Right kidney (tissue), 1 donor: ENCODE measurements at regions not wholly inside any gene's neighbourhood (a gene's known extent, or its start where the extent isn't known, plus 50 kb on each side); places are given as distances from the start of the nearest gene placed in this dataset.

Source experiments
- DNase-seq: peaks from one replicate; pipeline ENCODE4 v3.0.0-alpha.2; 2016

DNA sequence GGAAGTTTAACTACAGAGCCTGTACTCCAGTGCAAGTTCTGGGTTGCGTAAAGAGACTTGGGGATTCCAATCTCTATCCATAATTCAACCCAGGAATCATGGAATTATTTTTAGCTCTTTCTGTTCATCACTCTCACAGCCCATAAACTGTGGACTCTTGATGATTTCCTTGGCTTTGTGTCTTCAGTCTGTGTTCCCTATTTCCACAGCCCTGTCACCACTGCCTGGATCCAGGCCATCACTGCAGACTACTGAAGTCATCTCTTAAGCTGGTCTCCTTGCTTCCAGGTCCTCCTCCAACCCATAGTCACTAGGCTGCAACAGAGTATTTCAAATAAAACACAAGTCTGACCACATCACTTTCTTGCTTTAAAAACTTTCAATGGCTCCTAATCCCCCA, 211.7 kb downstream of the PLK2 start:
- DNase-seq = no peak

DNA sequence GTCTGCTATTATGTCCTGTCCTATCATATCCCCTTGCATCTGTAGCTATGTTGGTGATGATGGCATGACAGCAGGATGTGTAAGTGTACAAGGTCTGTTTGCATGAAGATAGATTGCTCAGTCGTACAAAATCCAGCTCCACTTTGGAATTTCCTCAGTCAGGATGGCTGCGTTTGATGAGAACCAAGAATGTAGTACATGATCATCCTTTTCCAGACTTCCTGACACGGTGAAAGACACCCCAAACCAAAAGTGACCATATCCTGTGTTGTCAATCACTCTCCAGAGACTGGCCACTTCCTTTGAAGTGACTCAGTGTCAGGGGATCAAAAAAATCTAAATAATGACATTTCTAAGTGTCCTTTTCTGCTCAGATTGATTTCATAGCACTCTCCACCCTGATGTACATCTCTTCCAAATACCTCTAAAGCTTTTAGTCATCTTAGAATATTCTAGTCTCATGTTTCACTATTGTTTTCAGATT, 213.4 kb downstream of the PLK2 start:
- no peak for DNase-seq

DNA sequence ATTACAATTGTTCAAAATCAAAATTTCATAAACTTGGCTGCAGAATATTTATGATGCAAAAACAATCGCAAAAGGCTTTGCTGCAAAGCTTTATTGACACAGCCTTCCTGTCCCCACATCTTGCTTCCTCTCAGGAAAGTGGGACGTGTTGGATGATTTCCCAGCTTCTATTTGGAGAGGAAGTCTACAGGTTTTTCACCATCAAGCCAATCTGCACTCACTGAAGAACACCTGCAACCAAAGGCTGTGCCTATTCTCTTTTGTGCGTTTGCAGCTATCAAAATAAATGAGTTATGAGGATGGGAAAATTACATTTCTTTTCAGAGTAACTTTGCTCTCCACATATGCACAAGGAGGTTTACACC, 214.4 kb downstream of the PLK2 start:
- DNase-seq = no peak

DNA sequence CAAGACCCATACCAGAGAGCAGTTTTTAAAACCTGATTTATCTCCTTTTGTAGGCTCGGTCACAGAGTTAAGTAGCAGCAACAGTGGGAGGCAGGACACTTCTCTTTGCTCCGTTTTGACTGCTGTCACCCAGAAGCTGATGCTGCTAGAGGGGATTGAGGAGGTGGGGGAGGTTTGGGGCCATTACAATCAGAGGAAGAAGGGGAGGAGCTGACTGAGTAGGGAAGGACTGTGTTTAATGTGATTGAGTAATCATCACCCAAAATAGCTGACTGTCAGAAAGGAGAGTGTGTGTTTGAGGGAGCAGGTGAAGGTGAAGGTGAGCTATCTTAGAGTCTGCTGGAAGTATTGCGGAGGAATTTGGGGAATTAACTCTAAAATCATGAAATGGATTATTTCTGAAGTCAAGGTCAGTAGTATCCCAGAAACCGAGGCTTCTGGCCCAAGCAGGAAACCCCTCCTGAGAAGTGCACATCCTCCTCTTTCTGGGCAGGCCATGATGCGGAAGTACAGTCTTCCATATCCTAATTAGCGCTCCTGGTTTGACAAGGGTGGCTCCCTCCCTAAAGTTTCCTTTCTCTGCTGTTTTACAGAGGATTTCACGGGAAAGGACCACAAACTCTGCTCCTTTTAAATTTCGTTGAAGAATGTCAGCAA, 214.9 kb downstream of the PLK2 start:
- no peak for DNase-seq

DNA sequence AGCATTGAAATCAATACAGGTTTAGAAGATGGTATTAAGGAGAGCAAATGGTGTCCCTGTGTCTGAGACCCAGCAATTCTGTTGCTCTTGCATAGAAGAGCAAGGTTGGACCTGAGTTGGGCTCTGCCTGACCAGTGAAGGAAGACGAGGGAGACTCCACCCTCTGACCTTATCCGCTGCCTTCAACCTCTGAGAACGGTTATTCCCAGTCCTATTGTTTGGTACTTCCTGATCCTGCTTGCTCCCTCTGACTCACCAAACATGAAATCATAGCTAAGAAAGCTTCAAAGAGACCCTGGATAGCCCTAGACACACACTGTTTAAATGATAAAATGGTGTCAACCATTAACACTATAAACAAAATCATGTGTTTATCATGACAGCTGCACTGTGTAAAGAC, 218.5 kb downstream of the PLK2 start:
- no peak for DNase-seq

DNA sequence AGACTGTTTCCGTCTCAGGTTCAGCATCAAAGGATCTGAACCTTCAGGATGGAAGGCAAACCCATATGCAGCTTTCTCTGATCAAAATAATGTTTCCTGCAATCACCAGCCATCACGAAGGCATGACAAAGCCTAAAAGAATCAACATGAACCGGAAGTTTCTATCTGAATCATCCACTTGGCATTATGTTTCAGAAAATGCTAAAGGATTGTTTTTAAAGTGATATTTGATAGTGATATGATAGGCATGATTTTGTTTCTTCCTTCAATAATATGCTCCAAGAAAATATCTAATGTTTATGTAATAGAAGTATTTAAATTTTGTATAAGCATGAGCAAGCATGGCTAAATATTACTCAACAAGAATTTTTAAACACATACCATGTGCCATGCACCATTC, 219.6 kb downstream of the PLK2 start:
- no peak for DNase-seq

DNA sequence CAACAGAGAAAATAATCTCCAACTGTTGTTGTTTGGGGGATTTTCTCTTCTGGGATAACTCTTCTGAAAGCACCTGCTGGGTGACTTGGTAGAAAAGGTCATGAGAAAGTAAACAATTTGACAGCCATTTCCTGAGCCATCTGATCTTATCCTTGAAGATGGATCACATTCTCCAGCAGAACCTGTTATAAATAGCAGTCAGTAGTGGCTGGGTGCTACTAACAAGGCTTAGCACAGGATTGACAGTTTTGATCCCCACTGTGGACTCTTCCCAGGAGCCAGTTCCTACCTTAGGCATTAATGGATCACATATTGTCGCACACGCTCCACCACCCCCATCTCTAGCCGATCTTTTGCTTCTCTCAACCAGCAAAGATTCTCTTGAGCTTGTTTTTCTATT, 220.2 kb downstream of the PLK2 start:
- DNase-seq = no peak

DNA sequence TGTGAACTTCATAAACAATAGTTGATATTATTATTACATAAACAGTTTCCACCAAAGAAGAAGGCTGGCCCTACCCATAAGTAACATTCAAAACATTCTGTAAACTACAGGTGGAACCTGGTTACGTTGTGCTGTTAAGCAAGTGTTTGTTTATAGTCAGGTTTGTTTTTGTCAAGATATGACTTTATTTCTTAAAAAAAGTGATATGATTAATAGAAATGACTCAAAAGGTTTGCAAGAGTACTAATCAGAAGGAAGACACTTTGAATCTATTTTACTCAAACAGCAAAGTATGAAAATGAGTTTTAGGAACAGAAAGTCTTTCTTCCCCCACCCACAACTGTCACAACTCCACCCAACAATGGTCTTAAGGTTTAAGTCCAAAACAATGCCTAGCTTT, 220.8 kb downstream of the PLK2 start:
- no peak for DNase-seq

DNA sequence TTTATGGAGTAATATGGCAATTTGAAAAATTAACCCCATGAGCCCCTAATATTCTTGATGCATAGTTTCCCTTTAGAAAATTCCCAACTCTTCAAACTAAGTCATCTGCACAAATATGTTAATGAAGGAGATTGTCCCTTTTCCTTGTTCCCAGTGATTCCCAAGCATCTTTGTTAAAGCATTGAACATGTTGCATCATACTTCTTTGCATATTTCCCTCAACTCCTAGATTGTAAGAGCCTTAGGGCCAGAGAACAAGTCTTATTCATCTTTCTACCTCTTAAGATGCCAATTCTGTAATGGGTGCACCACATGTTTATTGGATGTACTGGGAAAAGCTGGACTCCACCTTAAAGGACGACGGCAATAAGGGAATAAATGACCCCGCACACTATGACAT, 223.4 kb downstream of the PLK2 start:
- DNase-seq = no peak

DNA sequence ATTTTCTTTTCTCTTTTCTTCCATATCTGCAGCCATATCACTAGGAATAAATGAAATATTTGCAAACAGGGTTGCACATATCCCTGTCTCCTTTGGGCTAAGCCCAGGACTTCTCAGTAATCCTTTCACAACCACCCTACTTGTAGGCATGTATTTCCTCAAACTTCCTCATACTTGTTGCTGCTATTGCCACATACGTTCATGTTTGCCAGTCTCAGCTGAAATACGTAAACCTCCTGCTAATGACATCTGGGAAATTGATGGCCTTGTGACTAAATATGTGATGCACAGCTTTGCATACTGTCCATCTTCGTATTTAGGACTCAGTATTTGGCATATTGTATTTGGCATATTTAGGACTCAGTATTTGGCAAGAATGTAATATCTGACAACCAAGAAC, 224.6 kb downstream of the PLK2 start:
- no peak for DNase-seq

DNA sequence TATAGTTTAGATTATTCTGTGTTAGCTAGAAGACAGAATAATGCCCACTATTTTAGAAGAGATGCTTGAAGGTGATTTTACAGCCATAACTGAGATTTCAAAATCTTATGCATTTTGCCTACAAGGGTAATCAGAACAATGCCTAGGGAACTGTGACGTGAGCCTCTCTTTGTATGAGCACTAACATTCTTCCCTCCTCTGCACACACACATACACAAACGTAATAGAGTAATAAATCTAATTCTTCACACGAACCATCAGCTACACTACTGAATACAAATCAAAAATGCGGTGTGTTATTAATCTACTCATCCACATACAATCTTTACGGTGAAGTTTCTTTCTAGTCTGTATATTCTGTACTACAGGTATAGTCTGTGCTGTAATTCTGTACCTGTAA, 227.8 kb downstream of the PLK2 start:
- DNase-seq = no peak

DNA sequence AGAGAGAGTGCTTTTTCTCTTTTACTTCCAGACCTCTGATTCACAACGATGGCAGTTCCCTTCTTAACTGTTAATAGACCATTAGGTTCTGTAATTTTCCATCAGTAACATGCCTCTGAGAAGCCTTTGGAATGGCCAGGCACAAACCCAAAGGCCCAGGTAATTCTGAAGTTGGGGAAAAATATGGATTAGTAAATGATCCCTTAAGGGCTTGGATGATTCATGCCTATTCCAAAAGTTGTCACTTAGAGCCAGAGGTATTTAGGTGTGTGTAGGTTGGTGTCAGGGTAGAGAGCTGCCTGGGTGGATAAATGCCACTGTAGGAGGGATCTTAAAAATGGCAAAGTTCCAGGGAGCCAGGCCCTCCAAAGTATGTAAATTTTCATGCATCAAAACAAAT, 228.8 kb downstream of the PLK2 start:
- no peak for DNase-seq

DNA sequence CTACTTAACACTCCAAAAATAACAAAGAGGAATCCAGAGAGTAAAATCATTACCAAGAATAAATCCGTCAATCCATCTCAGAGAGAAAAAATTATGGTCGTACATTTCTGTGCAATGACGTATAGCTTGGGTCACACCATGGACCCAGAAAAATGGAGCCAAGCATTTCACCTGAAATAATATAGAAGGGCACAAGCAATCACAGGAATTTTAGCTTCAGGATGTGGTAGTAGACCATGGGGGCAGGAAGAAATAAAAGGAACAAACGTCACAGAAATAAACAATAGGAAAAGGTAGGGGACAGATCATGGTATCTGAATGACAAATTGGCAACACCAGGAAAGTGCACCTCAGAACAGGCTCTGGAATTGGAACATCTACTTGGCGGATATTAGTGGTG, 231.0 kb downstream of the PLK2 start:
- no peak for DNase-seq

DNA sequence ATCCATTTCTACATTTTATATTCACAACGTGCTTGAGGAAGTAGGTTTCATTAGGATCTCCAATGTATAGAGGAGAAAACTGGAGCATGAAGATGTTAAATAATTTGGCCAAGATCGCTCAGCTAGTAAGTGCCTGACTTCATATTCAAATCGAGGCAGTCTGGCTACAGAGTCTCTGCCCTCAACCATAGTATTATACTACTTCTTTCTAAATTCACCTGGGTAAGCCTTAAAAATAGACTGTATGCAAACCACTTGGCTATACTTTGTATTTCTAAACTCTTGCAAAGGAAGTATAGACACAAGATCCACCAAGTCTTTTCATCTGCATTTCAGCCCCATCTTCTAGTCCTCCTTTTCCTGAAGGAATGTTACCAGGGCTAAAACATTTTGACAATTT, 232.0 kb downstream of the PLK2 start:
- no peak for DNase-seq

DNA sequence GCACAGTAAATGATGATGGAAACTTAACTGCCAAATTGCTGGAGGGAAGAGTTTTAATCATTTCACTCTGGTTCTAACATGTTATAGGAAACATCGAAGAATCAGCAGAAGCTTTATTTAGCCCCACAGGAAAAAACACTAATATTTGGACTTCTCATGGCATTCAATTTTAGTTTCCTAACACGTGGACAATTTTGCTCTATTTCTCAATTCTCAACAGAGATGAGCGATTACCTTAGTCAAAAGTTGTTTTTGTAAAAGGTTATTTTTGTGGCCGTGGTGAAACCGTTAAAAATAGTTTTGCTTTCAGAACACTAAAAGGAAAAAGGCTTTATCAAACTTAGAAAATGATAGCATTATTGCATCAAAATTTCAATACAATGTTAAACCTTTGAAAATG, 235.2 kb downstream of the PLK2 start:
- DNase-seq = no peak

DNA sequence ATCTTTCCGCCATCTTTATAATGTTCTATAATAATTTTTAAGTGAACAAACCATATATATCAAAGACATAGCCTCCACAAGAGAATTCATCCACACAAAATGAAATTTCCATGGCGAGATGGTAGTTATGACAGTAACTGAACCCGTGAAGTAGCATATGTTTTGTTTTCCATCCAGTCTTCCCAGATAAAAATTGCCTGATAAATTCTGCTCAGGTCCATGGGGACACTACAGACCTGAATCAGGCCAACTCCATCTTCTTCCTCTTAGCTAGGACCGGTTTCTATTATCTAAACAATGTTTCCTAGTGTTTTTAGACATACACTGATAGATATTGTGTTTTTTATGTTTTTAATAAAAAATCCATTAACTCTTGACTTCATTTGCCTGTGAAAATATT, 235.7 kb downstream of the PLK2 start:
- DNase-seq = no peak

DNA sequence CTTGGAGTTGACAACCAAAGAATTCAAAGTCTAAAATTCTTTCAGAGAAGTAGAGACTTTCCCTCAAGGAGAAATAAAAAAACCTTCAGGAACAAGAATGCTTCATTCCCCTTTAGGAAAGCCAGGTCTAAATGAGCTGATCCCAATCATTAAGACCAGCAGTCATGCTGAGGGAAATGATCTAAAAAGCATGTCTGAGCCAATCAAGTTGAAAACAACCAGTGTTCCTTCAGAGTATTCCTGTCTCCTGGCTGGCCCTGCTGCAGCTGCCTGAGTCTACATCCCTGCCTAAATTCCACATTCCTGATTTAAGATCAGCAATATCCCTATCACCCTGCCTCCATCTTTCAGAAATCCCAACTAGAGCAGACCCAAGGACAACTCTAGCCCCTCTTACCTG, 244.5 kb downstream of the PLK2 start:
- DNase-seq = no peak

DNA sequence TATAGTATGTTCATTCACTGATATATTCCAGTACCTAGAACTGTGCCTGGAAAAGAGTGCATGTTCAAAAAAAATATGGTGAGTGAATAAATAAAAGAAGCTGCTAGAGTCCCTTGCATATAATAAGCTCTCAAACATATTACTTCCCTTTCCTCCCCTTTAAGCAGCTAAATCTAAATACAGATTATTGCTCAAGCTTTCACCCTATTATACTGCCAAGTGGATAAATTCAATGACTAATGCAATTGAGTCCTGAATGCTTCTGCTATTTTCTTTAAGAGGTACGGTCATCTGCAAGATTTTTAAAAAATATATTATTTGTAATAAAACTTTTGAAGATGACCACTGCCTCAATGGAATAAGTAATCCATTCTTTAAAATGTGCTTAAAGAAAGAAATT, 248.4 kb downstream of the PLK2 start:
- no peak for DNase-seq

DNA sequence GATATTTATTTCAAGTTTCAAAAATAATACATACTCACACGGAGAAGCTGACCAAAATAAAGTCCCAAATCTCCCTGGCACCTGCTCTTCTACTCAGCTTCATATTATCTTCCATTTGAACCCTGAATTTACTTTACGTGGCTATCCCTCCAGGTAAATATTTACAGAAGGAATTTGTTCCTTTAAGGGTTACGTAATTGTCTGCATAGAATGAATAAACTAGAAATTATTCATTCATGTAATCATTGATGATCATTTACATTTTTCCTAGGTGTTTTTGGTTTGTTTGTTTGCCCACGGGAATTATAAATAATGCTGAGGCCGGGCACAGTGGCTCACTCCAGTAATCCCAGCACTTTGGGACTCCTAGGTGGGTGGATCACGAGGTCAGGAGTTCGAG, 251.2 kb downstream of the PLK2 start:
- DNase-seq = no peak

DNA sequence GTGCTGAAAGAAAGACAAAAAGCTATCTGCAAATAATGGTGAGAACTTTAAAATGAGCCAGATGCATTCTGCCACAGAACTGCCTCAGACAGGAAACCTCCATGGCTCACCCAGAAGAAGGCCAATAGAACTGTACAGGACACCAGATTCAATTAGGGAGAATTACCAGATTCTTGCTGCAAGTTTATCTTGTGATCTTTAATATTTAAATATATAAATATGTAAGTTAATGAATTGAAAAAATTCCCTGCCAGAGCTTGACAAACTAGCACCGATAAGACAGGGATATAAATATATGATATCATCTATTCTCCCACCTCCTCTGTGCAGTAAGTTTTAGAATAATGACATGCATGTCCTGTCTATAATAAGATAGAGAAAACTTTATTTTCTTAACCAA, 252.8 kb downstream of the PLK2 start:
- no peak for DNase-seq

DNA sequence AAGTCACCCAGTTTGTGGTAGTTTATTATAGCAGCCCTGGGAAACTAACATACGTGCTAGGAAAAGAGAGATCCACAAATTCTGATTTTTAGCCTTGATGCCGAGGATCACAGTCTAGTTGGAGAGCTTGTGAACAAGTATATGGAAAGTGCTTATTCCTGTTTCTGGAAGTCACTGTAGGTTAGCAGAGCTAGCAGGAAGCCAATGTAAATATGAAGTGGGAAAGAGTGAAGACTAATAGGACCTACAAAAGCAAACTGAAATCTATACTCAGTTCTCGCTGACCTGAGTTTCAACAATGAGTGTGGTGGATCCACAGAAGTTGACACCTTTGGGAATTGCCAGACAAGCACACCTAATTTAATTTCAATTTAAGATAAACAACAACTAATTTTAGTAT, 254.9 kb downstream of the PLK2 start:
- no peak for DNase-seq

DNA sequence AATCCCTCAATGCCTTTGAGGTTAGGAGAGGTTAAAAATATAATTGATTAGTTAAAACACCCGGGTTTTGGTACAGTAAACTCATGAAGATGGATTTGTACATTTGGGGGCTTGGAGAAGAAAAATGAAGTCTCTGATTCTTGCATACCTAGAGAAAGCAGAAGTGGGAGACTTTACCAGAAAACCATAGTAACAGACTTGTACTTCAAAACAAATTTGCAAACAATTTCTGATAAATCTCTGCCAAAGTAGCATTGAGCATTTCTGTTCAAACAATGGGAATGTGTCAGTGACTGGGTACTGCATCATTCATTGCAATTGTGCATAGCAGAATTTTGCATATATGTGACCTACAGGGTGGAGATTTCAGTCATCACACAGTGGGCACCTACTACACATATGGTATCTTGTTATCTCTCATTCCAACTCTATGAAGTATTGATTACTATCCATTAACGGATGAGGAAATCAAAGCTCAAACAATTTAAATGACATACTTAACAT, 256.9 kb downstream of the PLK2 start:
- no peak for DNase-seq

DNA sequence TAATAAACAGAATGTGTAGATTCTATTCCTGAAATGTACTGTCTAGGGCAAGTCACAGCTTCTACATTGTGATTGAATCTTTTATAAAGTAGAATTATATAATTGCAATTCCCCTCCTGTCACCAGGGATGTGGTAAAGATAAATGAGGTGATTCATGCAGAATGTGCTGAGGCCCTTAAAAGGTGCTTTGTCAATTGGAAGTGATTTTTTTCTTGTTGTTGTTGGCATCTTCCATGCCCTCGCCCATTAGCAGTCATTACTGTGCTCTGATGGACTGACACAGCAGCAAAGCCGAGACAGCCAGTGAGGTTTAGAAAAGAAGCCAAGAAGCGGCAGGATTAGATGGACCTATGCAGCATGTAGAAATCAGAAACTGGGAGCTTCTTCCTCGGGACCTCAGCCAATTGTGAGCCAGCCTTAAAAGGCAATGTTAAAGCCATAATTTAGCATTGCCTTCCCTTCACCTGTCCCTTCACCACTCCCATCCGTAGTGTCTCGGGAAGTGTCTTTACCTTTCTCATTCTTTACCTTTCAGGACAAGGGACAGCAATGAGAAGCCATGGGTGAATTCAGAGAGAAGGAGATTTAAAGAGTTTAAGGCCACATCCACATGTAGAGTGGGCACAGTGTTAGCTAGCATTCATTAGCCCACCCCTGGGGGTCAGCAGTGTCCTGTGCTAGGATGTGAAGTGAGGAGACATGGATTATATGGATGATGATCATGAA, 257.8 kb downstream of the PLK2 start:
- DNase-seq = no peak

DNA sequence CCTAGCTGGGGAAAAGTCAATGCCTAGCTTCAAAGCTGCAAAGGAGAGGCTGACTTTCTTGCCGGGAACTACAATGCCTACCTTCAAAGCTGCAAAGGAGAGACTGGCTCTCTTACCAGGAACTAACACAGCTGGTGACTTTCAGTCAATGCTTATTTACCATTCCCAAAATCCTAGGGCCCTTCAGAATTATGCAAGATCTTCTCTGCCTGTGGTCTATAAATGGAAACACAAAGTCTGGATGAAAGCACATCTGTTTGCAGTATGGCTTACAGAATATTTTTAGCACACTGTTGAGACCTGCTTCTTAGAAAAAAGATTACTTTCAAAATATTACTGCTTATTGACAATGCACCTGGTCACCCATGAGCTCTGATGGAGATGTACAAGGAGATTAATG, 259.4 kb downstream of the PLK2 start:
- DNase-seq = no peak
